GM12891 (cell line): ENCODE measurements at regions not wholly inside any gene's neighbourhood (a gene's known extent, or its start where the extent isn't known, plus 50 kb on each side); places are given as distances from the start of the nearest gene placed in this dataset.

Experiments used
- POLR2A ChIP-seq: IDR thresholded peaks from 2 replicates; pipeline ENCODE4 v1.6.1; 2011; ENCODE audit warnings: low read depth, low read length, control low read depth
- POU2F2 ChIP-seq: IDR thresholded peaks from 2 replicates; pipeline ENCODE4 v1.6.1; 2011; ENCODE audit warnings: low read depth, mild to moderate bottlenecking, control low read depth, low read length, moderate library complexity

DNA sequence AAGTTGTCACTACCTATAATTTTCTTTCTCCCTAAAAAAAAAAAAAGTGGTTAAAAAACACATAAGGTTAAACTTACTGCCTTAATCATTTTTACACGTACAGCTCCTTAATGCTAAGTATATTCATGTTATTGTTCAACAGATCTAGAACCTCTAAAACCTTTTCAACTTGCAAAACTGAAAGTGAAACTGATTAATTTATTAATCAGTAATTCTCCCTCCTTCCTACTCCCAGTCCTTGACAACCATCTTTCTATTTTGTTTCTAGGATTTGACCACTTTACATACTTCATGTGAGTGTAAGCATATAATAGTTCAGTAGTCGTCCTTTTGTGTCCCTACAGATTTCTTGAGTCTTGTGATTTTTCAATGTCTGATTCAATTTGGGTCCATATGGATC, 251.4 kb upstream of the KIF2B start:
- TF ChIP-seq POLR2A = no peak
- TF ChIP-seq POU2F2 = no peak
